ENCODE measurements at regions not wholly inside any gene's neighbourhood (a gene's known extent, or its start where the extent isn't known, plus 50 kb on each side); places are given as distances from the start of the nearest gene placed in this dataset.
"Not testable (repeated sequence)": the region's sequence is repeated elsewhere in the genome, so short reads cannot be mapped to it uniquely, and the experiment has no call there.

- Histone ChIP-seq H3K4me3 (no peak overlapping the region), H3K27me3 (no peaks in the 10 kb centered on the region), H3K36me3 (no peaks in the 10 kb centered on the region), H3K27ac (no peak overlapping the region), H3K4me1 (no peaks in the 10 kb centered on the region), H3K9me3 (no peaks in the 10 kb centered on the region)
- TF ChIP-seq, protein P1, sequence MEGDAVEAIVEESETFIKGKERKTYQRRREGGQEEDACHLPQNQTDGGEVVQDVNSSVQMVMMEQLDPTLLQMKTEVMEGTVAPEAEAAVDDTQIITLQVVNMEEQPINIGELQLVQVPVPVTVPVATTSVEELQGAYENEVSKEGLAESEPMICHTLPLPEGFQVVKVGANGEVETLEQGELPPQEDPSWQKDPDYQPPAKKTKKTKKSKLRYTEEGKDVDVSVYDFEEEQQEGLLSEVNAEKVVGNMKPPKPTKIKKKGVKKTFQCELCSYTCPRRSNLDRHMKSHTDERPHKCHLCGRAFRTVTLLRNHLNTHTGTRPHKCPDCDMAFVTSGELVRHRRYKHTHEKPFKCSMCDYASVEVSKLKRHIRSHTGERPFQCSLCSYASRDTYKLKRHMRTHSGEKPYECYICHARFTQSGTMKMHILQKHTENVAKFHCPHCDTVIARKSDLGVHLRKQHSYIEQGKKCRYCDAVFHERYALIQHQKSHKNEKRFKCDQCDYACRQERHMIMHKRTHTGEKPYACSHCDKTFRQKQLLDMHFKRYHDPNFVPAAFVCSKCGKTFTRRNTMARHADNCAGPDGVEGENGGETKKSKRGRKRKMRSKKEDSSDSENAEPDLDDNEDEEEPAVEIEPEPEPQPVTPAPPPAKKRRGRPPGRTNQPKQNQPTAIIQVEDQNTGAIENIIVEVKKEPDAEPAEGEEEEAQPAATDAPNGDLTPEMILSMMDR (IDR thresholded peaks at IDR 0.05), result no peak
- no peak for DNase-seq (ENCODE audit: low spot score in 2 of 2)
- intact Hi-C loops (cut with DNase I), result no loop called here
These were observed 629.3 kb upstream of the LRRN3 start for GRCh38 chr7:110461621-110462020.

DNA sequence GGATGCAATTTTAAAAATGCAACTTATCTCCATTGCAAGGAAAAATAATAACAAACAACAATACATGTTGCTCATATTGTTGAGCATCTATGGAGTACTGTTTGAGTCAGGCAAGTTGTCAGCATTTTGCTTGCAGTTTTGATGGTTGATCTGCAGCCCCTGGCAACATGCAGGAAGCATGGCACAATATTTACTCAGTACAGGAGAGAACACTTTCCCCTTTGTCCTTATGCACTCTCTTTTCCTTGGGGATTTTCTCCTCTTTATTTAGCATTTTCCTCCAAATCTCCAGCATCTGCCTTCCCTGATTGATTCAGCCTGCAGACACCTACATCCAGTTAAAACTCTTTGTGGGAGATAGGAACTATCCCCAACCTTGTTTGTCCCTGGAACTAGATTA is 620.5 kb upstream of the LRRN3 start:
- Histone ChIP-seq H3K9me3 (no peaks in the 10 kb centered on the region), H3K4me1 (no peaks in the 10 kb centered on the region), H3K27ac (no peak overlapping the region), H3K36me3 (no peaks in the 10 kb centered on the region), H3K27me3 (no peaks in the 10 kb centered on the region), H3K4me3 (no peak overlapping the region)
- intact Hi-C loops (cut with DNase I), result no loop called here
- DNase-seq (ENCODE audit: low spot score in 2 of 2), result no peak
- TF ChIP-seq, protein P1 (IDR thresholded peaks at IDR 0.05), result no peak

DNA sequence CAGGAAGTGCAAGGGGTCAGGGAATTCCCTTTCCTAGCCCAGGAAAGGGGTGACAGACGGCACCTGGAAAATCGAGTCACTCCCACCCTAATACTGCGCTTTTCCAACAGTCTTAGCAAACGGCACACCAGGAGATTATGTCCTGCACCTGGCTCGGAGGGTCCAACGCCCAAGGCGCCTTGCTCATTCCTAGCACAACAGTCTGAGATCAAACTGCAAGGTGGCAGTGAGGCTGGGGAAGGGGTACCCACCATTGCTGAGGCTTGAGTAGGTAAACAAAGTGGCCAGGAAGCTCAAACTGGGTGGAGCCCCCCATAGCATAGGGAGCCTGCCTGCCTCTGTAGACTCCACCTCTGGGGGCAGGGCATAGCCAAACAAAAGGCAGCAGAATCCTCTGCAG is 618.5 kb upstream of the LRRN3 start:
- H3K9me3 ChIP-seq; DNase-seq (ENCODE audit: low spot score in 2 of 2); H3K36me3 ChIP-seq; H3K4me3 ChIP-seq; H3K27me3 ChIP-seq; H3K27ac ChIP-seq; H3K4me1 ChIP-seq; intact Hi-C loops (cut with DNase I): not testable (repeated sequence)

GRCh38 chr7:110480964-110481363 is 610.0 kb upstream of the LRRN3 start:
- Histone ChIP-seq H3K9me3 (no peaks in the 10 kb centered on the region), H3K4me3 (no peak overlapping the region), H3K36me3 (no peaks in the 10 kb centered on the region), H3K27ac (no peak overlapping the region), H3K27me3 (no peaks in the 10 kb centered on the region), H3K4me1 (no peaks in the 10 kb centered on the region)
- no peak for DNase-seq (ENCODE audit: low spot score in 2 of 2)
- intact Hi-C loops (cut with DNase I), result no loop called here
- TF ChIP-seq, protein P1 (IDR thresholded peaks at IDR 0.05), result no peak

GRCh38 chr7:110483553-110483952 is 607.4 kb upstream of the LRRN3 start:
- intact Hi-C loops (cut with DNase I), result no loop called here
- no peak for DNase-seq (ENCODE audit: low spot score in 2 of 2)
- Histone ChIP-seq H3K27ac (no peak overlapping the region), H3K9me3 (no peaks in the 10 kb centered on the region), H3K4me3 (no peak overlapping the region), H3K36me3 (no peaks in the 10 kb centered on the region), H3K27me3 (no peaks in the 10 kb centered on the region), H3K4me1 (no peaks in the 10 kb centered on the region)
- TF ChIP-seq, protein P1 (IDR thresholded peaks at IDR 0.05), result no peak

DNA sequence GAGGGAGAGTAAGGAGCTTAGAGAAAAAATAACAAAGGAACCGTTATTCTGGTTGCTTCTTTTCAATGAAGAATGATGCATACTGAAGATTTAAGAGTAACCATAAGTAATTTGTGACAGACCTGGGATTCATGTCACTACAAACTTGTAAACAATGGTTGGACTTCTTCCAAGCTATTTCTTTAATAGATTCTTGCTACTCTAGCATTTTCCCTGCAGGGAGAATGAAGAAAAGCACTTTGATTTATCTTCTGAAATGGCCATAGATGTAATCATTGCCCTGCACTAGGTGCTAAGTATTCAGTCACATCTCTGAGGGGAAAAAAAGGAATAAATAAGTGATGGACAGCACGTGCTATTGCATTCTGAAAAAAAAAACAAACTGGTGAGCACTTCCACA is 606.6 kb upstream of the LRRN3 start:
- Histone ChIP-seq H3K27ac (no peak overlapping the region), H3K4me1 (no peaks in the 10 kb centered on the region), H3K4me3 (no peak overlapping the region), H3K9me3 (no peaks in the 10 kb centered on the region), H3K27me3 (no peaks in the 10 kb centered on the region), H3K36me3 (no peaks in the 10 kb centered on the region)
- intact Hi-C loops (cut with DNase I), result no loop called here
- TF ChIP-seq, protein P1 (IDR thresholded peaks at IDR 0.05), result no peak
- no peak for DNase-seq (ENCODE audit: low spot score in 2 of 2)

Data from ascending aorta (tissue), 2 donors.